ENCODE measurements at regions not wholly inside any gene's neighbourhood (a gene's known extent, or its start where the extent isn't known, plus 50 kb on each side); places are given as distances from the start of the nearest gene placed in this dataset.
"Not testable (repeated sequence)": the region's sequence is repeated elsewhere in the genome, so short reads cannot be mapped to it uniquely, and the experiment has no call there.

DNA sequence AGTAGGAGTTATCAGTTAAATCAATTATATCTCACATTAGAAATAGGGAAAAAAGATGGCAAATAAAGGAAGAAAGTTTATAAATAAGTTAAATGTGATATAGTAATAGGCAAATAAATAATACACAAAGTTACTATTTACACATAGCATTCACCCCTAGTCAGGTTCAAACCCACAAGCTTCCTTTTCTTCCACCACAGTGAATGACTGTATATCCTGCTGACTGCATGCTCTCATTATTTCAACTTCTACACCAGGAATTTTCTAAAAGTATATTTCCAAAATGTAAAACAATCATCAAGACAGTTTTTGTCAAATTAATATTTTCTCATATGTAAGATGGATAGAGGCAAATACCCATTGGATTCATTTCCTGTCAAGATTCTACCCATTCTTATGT lies 548.6 kb upstream of the SLITRK5 start:
- no peak for DNase-seq

DNA sequence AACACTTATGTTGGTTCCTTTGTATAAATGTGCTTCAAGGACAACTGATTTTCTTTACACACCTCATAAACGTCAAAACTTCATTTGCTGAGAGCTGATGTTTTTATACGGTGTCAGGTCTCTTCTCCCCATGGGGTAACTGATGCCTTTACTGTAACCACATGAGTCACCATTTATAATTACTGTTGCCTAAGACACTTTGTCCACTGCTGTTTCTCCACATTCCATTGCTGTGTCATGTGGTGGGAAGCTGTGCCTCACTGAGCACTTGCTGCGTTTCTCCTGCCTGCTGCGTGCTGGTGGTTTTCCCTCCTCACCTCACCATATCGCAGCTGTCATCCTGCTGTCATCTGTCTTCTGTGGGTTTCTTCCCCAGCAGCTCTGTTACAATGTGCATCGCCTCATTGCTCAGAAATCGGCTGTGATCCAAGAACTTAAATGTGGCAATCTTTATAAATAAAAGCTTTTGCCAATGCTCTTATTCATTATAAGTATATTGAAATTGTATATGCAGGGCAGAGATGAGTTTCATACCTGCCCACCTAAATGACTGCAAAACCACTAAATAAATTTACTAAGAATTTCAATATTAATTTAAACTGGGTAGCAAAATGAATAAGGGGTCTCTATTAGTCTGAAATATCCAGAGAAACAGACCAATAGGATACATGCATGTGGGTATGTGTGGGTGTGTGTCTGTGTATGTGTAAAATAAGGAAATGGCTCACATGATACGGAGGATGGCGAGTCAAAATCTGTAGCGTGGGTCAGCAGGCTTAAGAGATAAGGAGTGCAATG lies 547.0 kb upstream of the SLITRK5 start:
- DNase-seq = no peak

GRCh38 chr13:87124785-87125074 lies 546.4 kb upstream of the SLITRK5 start:
- no peak for DNase-seq

DNA sequence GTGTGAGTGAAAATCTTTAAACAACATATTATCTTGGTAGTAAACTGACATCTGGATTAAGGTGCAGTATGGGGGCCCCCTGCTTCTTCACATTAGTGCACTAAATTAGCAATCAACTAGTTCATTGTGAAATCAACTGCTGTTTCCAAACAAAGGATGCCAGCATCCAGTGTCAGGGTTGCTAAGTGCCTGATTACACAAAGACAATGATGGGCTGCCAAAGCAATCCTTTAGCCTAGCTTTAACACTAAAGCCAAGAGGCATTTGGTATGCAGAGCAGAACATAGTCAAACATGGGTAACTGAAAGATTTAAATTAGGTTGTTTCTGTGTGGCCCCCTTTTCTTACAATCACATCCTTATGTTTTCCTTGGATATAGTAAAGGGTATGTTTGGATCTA lies 543.1 kb upstream of the SLITRK5 start:
- no peak for DNase-seq

DNA sequence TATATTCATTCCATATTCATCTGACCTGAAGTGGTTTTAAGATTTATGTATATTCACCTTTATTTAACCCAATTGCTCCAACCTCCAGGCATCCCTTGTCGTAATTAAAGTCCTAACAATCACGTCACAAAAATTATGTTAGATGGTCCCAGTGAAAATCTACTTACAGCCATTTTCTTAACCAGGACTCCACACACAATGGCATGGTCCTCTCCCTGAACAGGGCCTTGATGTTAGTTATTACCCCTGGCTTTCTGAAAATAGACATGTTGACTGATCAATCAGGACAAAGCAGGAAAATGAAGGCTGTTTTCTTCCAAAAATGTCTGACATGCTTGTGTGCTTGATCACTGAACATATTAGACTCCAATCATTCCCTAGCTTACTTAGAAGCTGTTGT lies 542.7 kb upstream of the SLITRK5 start:
- DNase-seq = no peak

GRCh38 chr13:87129602-87130300 lies 541.4 kb upstream of the SLITRK5 start:
- DNase-seq = no peak

- no peak for DNase-seq
These were observed 540.7 kb upstream of the SLITRK5 start for GRCh38 chr13:87130423-87130822.

DNA sequence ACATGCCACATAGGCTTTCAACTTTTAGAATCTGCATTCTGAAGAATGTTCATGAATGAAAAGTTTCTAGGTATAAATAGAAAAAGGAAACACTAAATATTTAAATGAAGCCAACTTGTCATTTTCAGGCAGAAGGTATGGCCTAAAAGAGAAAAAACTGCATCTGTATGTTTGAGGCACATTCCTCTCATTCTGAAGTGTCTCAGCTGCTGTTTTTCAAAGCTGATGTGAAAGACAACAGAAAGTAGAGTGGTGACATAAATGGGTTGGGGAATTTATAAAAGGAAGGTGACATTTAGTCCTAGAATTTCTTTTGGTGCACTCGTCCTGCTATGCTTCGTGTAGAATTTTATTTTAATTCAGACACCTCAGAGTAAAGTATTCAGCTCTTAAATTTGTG lies 539.6 kb upstream of the SLITRK5 start:
- no peak for DNase-seq

GRCh38 chr13:87138866-87139265 lies 532.3 kb upstream of the SLITRK5 start:
- no peak for DNase-seq

DNA sequence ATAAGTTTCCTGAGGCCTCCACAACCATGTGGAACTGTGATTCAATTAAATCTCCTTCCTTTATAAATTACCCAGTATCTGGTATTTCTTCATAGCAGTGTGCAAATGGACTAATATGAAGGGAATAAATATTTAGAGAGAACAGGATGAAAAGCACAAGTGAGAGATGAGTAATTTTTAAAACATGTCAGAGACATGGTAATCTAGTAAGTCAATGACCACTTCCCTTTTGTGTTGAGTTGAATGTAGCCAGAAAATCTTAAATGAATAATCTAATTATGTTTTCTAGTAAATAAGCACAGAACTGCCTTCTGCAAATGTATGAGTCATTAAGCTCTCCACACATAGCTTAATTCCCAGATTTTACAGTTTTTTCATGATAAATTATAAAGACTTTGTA lies 524.1 kb upstream of the SLITRK5 start:
- no peak for DNase-seq

- DNase-seq = no peak
These were observed 517.8 kb upstream of the SLITRK5 start for GRCh38 chr13:87153371-87153770.

- no peak for DNase-seq
These were observed 504.8 kb upstream of the SLITRK5 start for GRCh38 chr13:87166348-87166747.

DNA sequence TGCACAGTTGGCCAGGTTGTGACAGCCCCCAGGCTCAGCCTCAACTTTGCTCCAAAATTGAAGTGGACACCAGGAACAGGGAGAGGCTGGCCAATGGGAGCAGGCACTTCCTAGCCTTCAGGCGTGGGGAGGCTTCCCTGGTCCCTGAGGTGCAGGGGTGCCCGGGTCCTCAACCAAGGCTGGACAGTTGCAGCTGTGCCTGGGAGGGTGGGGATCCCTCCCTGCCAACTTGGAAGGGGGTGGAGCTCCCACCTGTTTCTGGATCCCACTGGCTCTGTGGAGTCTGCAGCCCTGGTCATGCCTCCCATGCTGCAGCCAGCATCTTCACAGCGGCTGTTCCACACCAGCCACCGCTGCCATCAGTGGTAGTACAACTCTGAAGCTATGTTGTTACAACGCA lies 502.8 kb upstream of the SLITRK5 start:
- no peak for DNase-seq

GRCh38 chr13:87169337-87169736 lies 501.8 kb upstream of the SLITRK5 start:
- DNase-seq = no peak

GRCh38 chr13:87172166-87172835 lies 498.9 kb upstream of the SLITRK5 start:
- DNase-seq = no peak

DNA sequence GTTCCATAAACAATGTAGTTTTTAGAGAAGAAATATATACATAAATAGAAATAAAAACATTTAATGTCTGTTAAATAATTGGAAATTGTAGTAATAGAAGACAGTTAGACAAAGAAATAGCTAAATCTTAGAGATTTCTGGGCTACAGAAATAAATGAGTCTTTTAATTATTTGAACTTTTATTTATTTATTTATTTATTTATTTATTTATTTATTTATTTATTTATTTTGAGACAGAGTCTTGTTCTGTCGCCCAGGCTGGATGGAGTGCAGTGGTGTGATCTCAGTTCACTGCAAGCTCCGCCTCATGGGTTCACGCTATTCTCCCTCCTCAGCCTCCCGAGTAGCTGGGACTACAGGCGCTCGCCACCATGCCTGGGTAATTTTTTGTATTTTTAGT lies 486.0 kb upstream of the SLITRK5 start:
- not testable (repeated sequence) for DNase-seq

DNA sequence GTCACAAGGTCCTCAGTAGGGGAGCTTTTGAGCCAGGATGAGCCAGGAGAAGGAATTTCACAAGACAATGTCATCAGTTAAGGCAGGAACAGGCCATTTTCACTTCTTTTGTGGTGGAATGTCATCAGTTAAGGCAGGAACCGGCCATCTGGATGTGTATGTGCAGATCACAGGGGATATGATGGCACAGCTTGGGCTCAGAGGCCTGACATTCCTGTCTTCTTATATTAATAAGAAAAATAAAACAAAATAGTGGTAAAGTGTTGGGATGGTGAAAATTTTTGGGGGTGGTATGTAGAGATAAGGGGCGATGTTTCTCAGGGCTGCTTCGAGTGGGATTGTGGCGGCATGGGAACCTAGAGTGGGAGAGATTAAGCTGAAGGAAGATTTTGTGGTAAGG lies 484.5 kb upstream of the SLITRK5 start:
- DNase-seq = not testable (repeated sequence)

DNA sequence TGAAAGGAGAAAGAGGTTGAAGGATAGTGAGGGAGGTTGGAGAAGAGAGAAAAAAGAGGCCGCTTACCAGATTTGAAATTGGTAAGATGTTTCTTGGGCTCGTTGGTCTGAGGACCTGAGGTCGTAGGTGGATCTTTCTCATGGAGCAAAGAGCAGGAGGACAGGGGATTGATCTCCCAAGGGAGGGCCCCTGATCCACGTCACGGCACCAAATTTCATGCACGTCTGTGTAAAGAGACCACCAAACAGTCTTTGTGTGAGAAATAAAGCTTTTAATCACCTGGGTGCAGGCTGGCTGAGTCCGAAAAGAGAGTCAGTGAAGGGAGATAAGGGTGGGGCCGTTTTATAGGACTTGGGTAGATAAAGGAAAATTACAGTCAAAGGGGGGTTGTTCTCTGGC lies 479.7 kb upstream of the SLITRK5 start:
- DNase-seq = not testable (repeated sequence)

DNA sequence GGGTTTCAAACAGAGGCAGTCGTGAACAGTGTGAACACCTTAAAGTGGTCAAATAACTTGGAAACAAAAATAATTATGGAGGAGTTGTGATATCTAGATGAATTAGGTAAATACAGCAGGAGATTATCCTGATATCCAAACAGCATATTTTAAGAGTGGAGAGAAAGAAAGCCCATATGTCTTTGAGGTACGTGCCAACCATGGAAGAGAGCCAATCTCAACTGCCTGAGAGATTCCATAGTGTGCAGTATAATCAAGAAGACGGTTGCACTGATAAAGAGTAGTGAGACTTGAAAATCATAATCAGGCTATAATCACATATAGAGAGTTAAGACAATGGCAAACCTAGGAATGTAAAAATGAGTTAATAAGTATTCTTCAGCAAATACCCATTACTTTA lies 472.8 kb upstream of the SLITRK5 start:
- no peak for DNase-seq

GRCh38 chr13:87206708-87207107 lies 464.5 kb upstream of the SLITRK5 start:
- no peak for DNase-seq

GRCh38 chr13:87207280-87208003 lies 463.7 kb upstream of the SLITRK5 start:
- no peak for DNase-seq

DNA sequence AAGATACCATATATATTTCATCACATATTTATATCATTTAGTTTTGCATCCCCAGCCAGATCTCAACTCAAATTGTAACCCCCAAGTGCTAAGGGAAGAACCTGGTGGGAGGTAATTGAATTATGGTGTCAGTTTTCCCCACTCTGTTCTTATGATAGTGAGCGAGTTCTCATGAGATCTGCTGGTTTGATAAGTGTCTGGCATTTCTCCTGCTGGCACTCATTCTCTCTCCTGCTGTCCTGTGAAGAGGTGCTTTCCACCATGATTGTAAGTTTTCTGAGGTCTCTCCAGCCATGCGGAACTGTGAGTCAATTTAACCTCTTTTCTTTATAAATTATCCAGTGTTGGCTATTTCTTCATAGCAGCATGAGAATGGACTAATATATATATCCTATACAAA lies 462.5 kb upstream of the SLITRK5 start:
- DNase-seq = no peak

DNA sequence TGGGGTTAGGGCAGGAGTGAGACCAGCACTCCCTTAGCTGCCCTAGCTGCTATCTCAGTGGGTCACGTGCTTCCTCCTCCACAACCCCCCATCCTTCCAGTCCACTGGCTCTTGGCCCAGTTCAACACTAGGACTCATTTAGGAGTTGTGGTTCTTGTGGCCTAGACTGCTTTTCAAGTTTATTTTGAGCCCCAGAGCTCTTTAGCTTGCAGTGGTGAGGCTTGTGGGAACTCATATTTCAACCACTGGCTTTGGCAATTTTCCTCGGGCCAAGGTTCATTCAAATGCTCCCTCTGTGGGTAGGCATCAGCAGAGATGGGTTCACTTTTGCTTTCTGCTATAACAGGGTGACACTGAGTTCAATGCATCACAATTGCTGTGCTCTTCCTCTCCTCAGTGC lies 436.2 kb upstream of the SLITRK5 start:
- no peak for DNase-seq

GRCh38 chr13:87235621-87236020 lies 435.6 kb upstream of the SLITRK5 start:
- no peak for DNase-seq
